ENCODE measurements at regions not wholly inside any gene's neighbourhood (a gene's known extent, or its start where the extent isn't known, plus 50 kb on each side); places are given as distances from the start of the nearest gene placed in this dataset.

DNA sequence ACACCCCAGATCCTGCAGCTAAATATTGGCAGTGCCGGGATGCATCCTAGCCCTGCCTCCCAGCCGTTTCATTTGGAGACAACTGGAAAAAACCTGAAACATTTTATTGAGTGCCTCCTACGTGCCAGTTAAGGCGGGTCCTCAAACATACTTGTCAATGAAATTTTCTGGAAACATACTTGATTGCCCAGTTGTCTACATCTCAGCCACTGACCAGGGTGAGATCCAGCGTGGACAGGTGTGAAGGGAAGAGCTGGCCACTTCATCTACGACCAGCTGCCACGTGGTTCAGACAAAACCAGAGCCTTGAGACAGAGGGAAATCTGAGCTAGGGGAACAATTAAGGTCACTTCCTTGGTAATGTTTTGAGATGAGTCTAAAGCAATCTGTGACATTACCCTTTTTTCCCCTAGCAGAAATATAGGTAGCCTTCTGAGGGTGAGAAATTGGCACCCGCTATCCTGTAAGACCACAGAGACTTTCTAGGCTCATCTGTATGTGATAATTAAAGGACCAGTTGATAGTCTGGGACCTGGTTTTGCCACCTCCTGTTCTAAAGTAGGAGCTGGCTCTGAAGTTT lies 116.3 kb upstream of the MTHFD1L start:
- H2BK5ac ChIP-seq (ENCODE audit: low read depth, low read length, poor library complexity) = no peak overlapping the region
- peaks cover 10 to 15% of the 10 kb centered on the region in 2 experiments for H3K4me1 ChIP-seq (ENCODE audit: control insufficient read depth in 1 of 2, insufficient read depth in 2 of 2, low read length in 2 of 2)
- no peak overlapping the region for H3K4me3 ChIP-seq (ENCODE audit: low read depth, low read length)
- no peak overlapping the region for H3K14ac ChIP-seq (ENCODE audit: low read length)
- no peak overlapping the region for H3K18ac ChIP-seq (ENCODE audit: low read length)
- H2AFZ ChIP-seq (ENCODE audit: insufficient read depth, low read length, poor library complexity) = no peak overlapping the region
- H3K4ac ChIP-seq (ENCODE audit: low read depth, low read length) = no peak overlapping the region
- no peak overlapping the region for H4K8ac ChIP-seq (ENCODE audit: low read depth, low read length)
- H3K4me2 ChIP-seq (ENCODE audit: low read length) = no peak overlapping the region
- no peak overlapping the region for H3K23ac ChIP-seq (ENCODE audit: low read length)
- H3K36me3 ChIP-seq (ENCODE audit: control insufficient read depth in 1 of 2, insufficient read depth in 2 of 2, low read length in 2 of 2) = no peaks in the 10 kb centered on the region
- DNase-seq = no peak
- no CpG with 5 or more reads among the region's 8 CpGs for WGBS (ENCODE audit: extremely low coverage, insufficient coverage, insufficient read length)
- no peaks in the 10 kb centered on the region for H3K79me2 ChIP-seq (ENCODE audit: control insufficient read depth, insufficient read depth, low read length, poor library complexity)
- H3K9me3 ChIP-seq (ENCODE audit: insufficient read depth, low read depth, low read length) = no peaks in the 10 kb centered on the region
- no peak overlapping the region for H3K27ac ChIP-seq (ENCODE audit: low read depth, low read length)
- no peaks in the 10 kb centered on the region for H3K79me1 ChIP-seq (ENCODE audit: low read length)
- no peak overlapping the region for H3K9ac ChIP-seq (ENCODE audit: low read length)
- no peak overlapping the region for H2AK5ac ChIP-seq (ENCODE audit: low read length)
- no peaks in the 10 kb centered on the region for H3K27me3 ChIP-seq (ENCODE audit: insufficient read depth, low read length)
- no peak overlapping the region for H4K12ac ChIP-seq (ENCODE audit: low read depth, low read length)
- no peak overlapping the region for H4K91ac ChIP-seq (ENCODE audit: low read depth, low read length)
- H2BK12ac ChIP-seq (ENCODE audit: low read length) = no peak overlapping the region
- H2BK120ac ChIP-seq (ENCODE audit: insufficient read depth, low read length, poor library complexity) = no peak overlapping the region

DNA sequence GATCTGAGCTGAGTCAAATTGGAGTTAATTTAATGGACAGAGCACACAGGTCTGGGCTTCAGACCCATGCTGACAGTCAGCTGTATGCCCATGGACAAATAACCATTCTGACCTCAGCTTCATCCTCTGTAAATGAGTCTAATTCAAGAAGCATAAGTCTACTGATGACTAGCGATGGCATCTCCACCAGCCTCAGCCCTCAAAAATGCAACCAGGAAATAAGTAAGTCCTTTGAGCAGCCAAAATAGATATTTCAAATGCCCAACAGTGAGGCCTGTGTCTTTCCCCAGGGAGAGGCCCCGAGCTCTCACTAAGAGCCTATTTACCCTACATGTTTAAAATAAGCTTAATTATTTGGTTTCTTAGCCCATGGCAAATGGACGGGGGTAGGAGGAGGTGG lies 114.2 kb upstream of the MTHFD1L start:
- Histone ChIP-seq H4K91ac (ENCODE audit: low read depth, low read length) (no peak overlapping the region), H3K4ac (ENCODE audit: low read depth, low read length) (no peak overlapping the region), H2BK120ac (ENCODE audit: insufficient read depth, low read length, poor library complexity) (no peak overlapping the region), H3K14ac (ENCODE audit: low read length) (no peak overlapping the region), H3K36me3 (ENCODE audit: control insufficient read depth in 1 of 2, insufficient read depth in 2 of 2, low read length in 2 of 2) (no peaks in the 10 kb centered on the region), H3K9ac (ENCODE audit: low read length) (no peak overlapping the region), H3K4me2 (ENCODE audit: low read length) (no peak overlapping the region), H3K23ac (ENCODE audit: low read length) (no peak overlapping the region), H4K8ac (ENCODE audit: low read depth, low read length) (no peak overlapping the region), H3K27me3 (ENCODE audit: insufficient read depth, low read length) (no peaks in the 10 kb centered on the region), H3K18ac (ENCODE audit: low read length) (no peak overlapping the region), H3K79me2 (ENCODE audit: control insufficient read depth, insufficient read depth, low read length, poor library complexity) (no peaks in the 10 kb centered on the region), H2AK5ac (ENCODE audit: low read length) (no peak overlapping the region), H2AFZ (ENCODE audit: insufficient read depth, low read length, poor library complexity) (no peak overlapping the region), H2BK12ac (ENCODE audit: low read length) (no peak overlapping the region), H4K12ac (ENCODE audit: low read depth, low read length) (no peak overlapping the region), H3K4me3 (ENCODE audit: low read depth, low read length) (no peak overlapping the region), H2BK5ac (ENCODE audit: low read depth, low read length, poor library complexity) (no peak overlapping the region), H3K27ac (ENCODE audit: low read depth, low read length) (no peak overlapping the region), H3K9me3 (ENCODE audit: insufficient read depth, low read depth, low read length) (no peaks in the 10 kb centered on the region), H3K4me1 (ENCODE audit: control insufficient read depth in 1 of 2, insufficient read depth in 2 of 2, low read length in 2 of 2) (peaks cover 13 to 15% of the 10 kb centered on the region in 2 experiments), H3K79me1 (ENCODE audit: low read length) (no peaks in the 10 kb centered on the region)
- no peak for DNase-seq
- no CpG with 5 or more reads among the region's 3 CpGs for WGBS (ENCODE audit: extremely low coverage, insufficient coverage, insufficient read length)

DNA sequence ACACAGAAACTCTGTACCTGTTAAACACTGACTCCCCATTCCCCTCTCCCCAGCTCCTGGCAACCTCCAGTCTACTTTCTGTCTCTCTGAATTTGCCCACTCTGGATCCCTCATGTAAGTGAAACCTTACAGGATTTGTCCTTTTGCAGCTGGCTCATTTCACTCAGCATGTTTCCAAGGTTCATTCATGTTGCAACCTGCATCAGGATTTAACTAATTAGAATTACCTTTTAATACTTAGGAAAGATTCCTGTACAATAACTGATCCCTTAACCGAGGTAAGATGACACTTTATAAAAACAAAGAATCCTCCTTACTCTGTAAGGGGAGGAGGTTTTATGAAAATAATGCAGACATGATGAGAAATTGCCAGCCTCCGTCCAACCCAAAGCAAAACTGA lies 113.1 kb upstream of the MTHFD1L start:
- H3K9me3 ChIP-seq (ENCODE audit: insufficient read depth, low read depth, low read length) = no peaks in the 10 kb centered on the region
- no peak overlapping the region for H2BK5ac ChIP-seq (ENCODE audit: low read depth, low read length, poor library complexity)
- no peak overlapping the region for H2AK5ac ChIP-seq (ENCODE audit: low read length)
- H3K23ac ChIP-seq (ENCODE audit: low read length) = no peak overlapping the region
- H3K27ac ChIP-seq (ENCODE audit: low read depth, low read length) = no peak overlapping the region
- H3K4me2 ChIP-seq (ENCODE audit: low read length) = no peak overlapping the region
- no peak for DNase-seq
- no peaks in the 10 kb centered on the region for H3K36me3 ChIP-seq (ENCODE audit: control insufficient read depth in 1 of 2, insufficient read depth in 2 of 2, low read length in 2 of 2)
- no peaks in the 10 kb centered on the region for H3K27me3 ChIP-seq (ENCODE audit: insufficient read depth, low read length)
- H3K79me2 ChIP-seq (ENCODE audit: control insufficient read depth, insufficient read depth, low read length, poor library complexity) = no peaks in the 10 kb centered on the region
- no peak overlapping the region for H2BK120ac ChIP-seq (ENCODE audit: insufficient read depth, low read length, poor library complexity)
- H2BK12ac ChIP-seq (ENCODE audit: low read length) = no peak overlapping the region
- no peak overlapping the region for H3K4ac ChIP-seq (ENCODE audit: low read depth, low read length)
- no peaks in the 10 kb centered on the region for H3K79me1 ChIP-seq (ENCODE audit: low read length)
- H4K8ac ChIP-seq (ENCODE audit: low read depth, low read length) = no peak overlapping the region
- no peak overlapping the region for H4K12ac ChIP-seq (ENCODE audit: low read depth, low read length)
- no peak overlapping the region for H3K14ac ChIP-seq (ENCODE audit: low read length)
- H3K4me3 ChIP-seq (ENCODE audit: low read depth, low read length) = no peak overlapping the region
- no CpG with 5 or more reads among the region's 2 CpGs for WGBS (ENCODE audit: extremely low coverage, insufficient coverage, insufficient read length)
- no peak overlapping the region for H4K91ac ChIP-seq (ENCODE audit: low read depth, low read length)
- H3K4me1 ChIP-seq (ENCODE audit: control insufficient read depth in 1 of 2, insufficient read depth in 2 of 2, low read length in 2 of 2) = peaks cover 13 to 15% of the 10 kb centered on the region in 2 experiments
- no peak overlapping the region for H3K18ac ChIP-seq (ENCODE audit: low read length)
- no peak overlapping the region for H3K9ac ChIP-seq (ENCODE audit: low read length)
- no peak overlapping the region for H2AFZ ChIP-seq (ENCODE audit: insufficient read depth, low read length, poor library complexity)

DNA sequence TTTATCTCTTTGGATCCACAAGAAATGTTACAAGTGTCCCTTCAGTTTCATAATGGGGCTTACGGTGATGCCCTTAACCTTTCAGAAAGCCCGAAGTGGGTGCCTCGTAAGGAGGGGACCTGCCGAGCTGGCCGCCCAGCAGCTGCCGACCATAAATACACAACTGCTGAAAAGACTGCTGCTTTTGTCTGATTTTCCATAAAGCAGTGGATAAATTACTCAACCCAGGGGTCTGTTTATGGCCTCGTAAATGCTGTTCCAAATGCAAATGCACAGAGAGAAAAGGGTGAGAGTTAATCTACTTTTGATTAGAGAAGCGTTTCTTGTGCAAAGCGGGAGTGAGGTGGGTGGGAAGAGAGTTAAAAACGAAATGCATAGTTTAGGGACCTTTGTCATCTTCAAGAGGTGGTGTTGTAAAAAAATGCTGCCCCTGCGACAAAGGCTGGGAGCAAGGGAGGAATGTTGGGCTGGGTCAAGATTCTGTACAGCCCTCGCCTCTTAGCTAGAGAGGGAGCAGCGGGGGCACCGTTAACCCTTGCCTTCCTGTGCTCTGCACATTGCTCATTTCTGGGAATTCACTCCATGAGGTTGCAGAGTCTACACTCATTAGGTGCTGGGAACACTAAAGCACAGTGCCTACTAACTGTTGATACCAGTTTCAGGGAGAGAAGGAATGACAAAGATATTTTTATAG lies 112.0 kb upstream of the MTHFD1L start:
- Histone ChIP-seq H4K91ac (ENCODE audit: low read depth, low read length) (no peak overlapping the region), H2BK12ac (ENCODE audit: low read length) (no peak overlapping the region), H3K79me1 (ENCODE audit: low read length) (no peaks in the 10 kb centered on the region), H3K4ac (ENCODE audit: low read depth, low read length) (no peak overlapping the region), H3K27ac (ENCODE audit: low read depth, low read length) (no peak overlapping the region), H3K36me3 (ENCODE audit: control insufficient read depth in 1 of 2, insufficient read depth in 2 of 2, low read length in 2 of 2) (no peaks in the 10 kb centered on the region), H2AFZ (ENCODE audit: insufficient read depth, low read length, poor library complexity) (no peak overlapping the region), H2BK120ac (ENCODE audit: insufficient read depth, low read length, poor library complexity) (no peak overlapping the region), H3K23ac (ENCODE audit: low read length) (no peak overlapping the region), H3K4me1 (ENCODE audit: control insufficient read depth in 1 of 2, insufficient read depth in 2 of 2, low read length in 2 of 2) (peaks cover 8 to 9% of the 10 kb centered on the region in 2 experiments), H3K14ac (ENCODE audit: low read length) (no peak overlapping the region), H2BK5ac (ENCODE audit: low read depth, low read length, poor library complexity) (no peak overlapping the region), H3K4me3 (ENCODE audit: low read depth, low read length) (no peak overlapping the region), H3K79me2 (ENCODE audit: control insufficient read depth, insufficient read depth, low read length, poor library complexity) (no peaks in the 10 kb centered on the region), H3K4me2 (ENCODE audit: low read length) (peak overlapping the region; percentile 11), H3K9me3 (ENCODE audit: insufficient read depth, low read depth, low read length) (no peaks in the 10 kb centered on the region), H3K27me3 (ENCODE audit: insufficient read depth, low read length) (no peaks in the 10 kb centered on the region), H4K12ac (ENCODE audit: low read depth, low read length) (no peak overlapping the region), H3K9ac (ENCODE audit: low read length) (no peak overlapping the region), H2AK5ac (ENCODE audit: low read length) (no peak overlapping the region), H3K18ac (ENCODE audit: low read length) (no peak overlapping the region), H4K8ac (ENCODE audit: low read depth, low read length) (no peak overlapping the region)
- DNase-seq = no peak
- WGBS (ENCODE audit: extremely low coverage, insufficient coverage, insufficient read length) = no CpG with 5 or more reads among the region's 14 CpGs
